ENCODE measurements at regions not wholly inside any gene's neighbourhood (a gene's known extent, or its start where the extent isn't known, plus 50 kb on each side); places are given as distances from the start of the nearest gene placed in this dataset.

DNA sequence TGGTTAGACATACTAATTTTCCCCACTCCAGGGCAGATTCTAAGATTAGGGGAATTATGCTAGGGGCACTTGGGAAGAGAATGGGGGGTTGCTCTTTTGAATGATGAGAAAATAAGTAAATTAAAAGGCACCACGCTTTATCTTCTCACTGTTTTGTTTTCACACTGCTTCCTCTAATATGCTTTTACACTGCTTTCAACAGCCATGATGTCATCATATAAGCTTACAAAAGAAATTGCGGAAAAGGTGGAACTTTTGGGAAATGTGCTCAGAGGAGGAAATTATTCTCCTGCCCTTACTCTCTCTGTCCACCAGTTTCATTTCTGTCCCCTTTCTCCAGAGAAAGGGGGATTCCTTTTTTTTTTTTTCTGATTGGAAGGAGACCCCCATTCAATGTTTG lies 308.2 kb downstream of the TOX3 start:
- TF ChIP-seq EZH2 (IDR thresholded peaks at IDR 0.05; ENCODE audit: low read depth) (no peak), CTCF (conservative IDR thresholded peaks at IDR 0.05) (no peak)
- ChIA-PET CTCF (no interaction called here), POLR2A (ENCODE audit: unreplicated experiment) (no interaction called here)
- Histone ChIP-seq H3K4me2 (no peak overlapping the region), H2AFZ (no peak overlapping the region), H3F3A (ENCODE audit: insufficient read depth, low read depth) (no peaks in the 10 kb centered on the region), H4K20me1 (ENCODE audit: insufficient read depth) (no peaks in the 10 kb centered on the region), H3K4me1 (replicated peaks; ENCODE audit: insufficient read depth) (no peaks in the 10 kb centered on the region), H3K9me2 (ENCODE audit: insufficient read depth) (no peaks in the 10 kb centered on the region), H3K27ac (no peak overlapping the region), H3K9me3 (ENCODE audit: insufficient read depth, low read depth) (no peaks in the 10 kb centered on the region), H3K27me3 (ENCODE audit: insufficient read depth, low read depth) (no peaks in the 10 kb centered on the region), H3K4me3 (no peak overlapping the region), H3K79me2 (ENCODE audit: low read depth) (no peaks in the 10 kb centered on the region), H3K36me3 (ENCODE audit: low read depth) (no peaks in the 10 kb centered on the region)
- intact Hi-C loops (cut with micrococcal nuclease; ENCODE audit: unreplicated experiment): no loop called here
- BruUV-seq (replicated peaks): no TSS peak
- DNase-seq: no peak

DNA sequence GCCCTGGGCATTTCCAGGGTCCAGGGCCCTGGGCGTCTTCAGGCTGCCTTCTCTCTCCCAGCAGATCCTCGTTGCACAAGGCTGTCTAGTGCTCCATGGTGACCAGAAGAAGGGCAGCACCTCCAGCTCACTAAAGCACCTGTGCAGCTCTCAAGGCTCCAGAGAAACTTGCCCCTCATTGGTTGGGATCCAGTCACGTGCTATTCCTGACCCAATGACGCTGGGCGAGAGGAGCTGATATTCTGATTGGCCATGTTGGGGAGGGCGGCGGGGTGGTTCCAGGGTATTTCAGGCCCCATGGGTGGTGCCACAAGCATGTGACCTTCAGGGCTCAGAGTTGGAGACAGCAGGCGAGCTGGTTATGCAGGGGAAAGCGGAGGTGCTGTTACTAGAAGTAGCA lies 309.1 kb downstream of the TOX3 start:
- POLR2A ChIA-PET (ENCODE audit: unreplicated experiment): no interaction called here
- Histone ChIP-seq H3K27me3 (ENCODE audit: insufficient read depth, low read depth) (no peaks in the 10 kb centered on the region), H3F3A (ENCODE audit: insufficient read depth, low read depth) (no peaks in the 10 kb centered on the region), H3K36me3 (ENCODE audit: low read depth) (no peaks in the 10 kb centered on the region), H3K4me1 (replicated peaks; ENCODE audit: insufficient read depth) (no peaks in the 10 kb centered on the region), H4K20me1 (ENCODE audit: insufficient read depth) (no peaks in the 10 kb centered on the region), H2AFZ (no peak overlapping the region), H3K27ac (no peak overlapping the region), H3K9me2 (ENCODE audit: insufficient read depth) (0 out of 2 replicates have a peak, but pooled peaks cover 4% of the 10 kb centered on the region), H3K4me2 (no peak overlapping the region), H3K79me2 (ENCODE audit: low read depth) (no peaks in the 10 kb centered on the region), H3K9me3 (ENCODE audit: insufficient read depth, low read depth) (no peaks in the 10 kb centered on the region), H3K4me3 (no peak overlapping the region)
- CTCF ChIA-PET: no interaction called here
- intact Hi-C loops (cut with micrococcal nuclease; ENCODE audit: unreplicated experiment): no loop called here
- TF ChIP-seq EZH2 (IDR thresholded peaks at IDR 0.05; ENCODE audit: low read depth) (no peak), CTCF (conservative IDR thresholded peaks at IDR 0.05) (no peak)
- DNase-seq: no peak
- BruUV-seq (replicated peaks): no TSS peak

- H3K9me2 ChIP-seq (ENCODE audit: insufficient read depth): 0 out of 2 replicates have a peak, but pooled peaks cover 4% of the 10 kb centered on the region
- no peak overlapping the region for H3K4me3 ChIP-seq
- H3K36me3 ChIP-seq (ENCODE audit: low read depth): no peaks in the 10 kb centered on the region
- intact Hi-C loops (cut with micrococcal nuclease; ENCODE audit: unreplicated experiment): no loop called here
- H3K4me1 ChIP-seq (replicated peaks; ENCODE audit: insufficient read depth): no peaks in the 10 kb centered on the region
- H3K4me2 ChIP-seq: no peak overlapping the region
- no peaks in the 10 kb centered on the region for H3F3A ChIP-seq (ENCODE audit: insufficient read depth, low read depth)
- H3K27ac ChIP-seq: no peak overlapping the region
- no peak for DNase-seq
- no peaks in the 10 kb centered on the region for H3K9me3 ChIP-seq (ENCODE audit: insufficient read depth, low read depth)
- no peak for TF ChIP-seq CTCF (conservative IDR thresholded peaks at IDR 0.05)
- TF ChIP-seq EZH2 (IDR thresholded peaks at IDR 0.05; ENCODE audit: low read depth): no peak
- CTCF ChIA-PET: no interaction called here
- BruUV-seq (replicated peaks): no TSS peak
- POLR2A ChIA-PET (ENCODE audit: unreplicated experiment): no interaction called here
- H3K27me3 ChIP-seq (ENCODE audit: insufficient read depth, low read depth): no peaks in the 10 kb centered on the region
- H4K20me1 ChIP-seq (ENCODE audit: insufficient read depth): no peaks in the 10 kb centered on the region
- no peak overlapping the region for H2AFZ ChIP-seq
- H3K79me2 ChIP-seq (ENCODE audit: low read depth): no peaks in the 10 kb centered on the region
These were observed 311.8 kb downstream of the TOX3 start for GRCh38 chr16:52235186-52235585.
